ENCODE measurements at regions not wholly inside any gene's neighbourhood (a gene's known extent, or its start where the extent isn't known, plus 50 kb on each side); places are given as distances from the start of the nearest gene placed in this dataset.

DNA sequence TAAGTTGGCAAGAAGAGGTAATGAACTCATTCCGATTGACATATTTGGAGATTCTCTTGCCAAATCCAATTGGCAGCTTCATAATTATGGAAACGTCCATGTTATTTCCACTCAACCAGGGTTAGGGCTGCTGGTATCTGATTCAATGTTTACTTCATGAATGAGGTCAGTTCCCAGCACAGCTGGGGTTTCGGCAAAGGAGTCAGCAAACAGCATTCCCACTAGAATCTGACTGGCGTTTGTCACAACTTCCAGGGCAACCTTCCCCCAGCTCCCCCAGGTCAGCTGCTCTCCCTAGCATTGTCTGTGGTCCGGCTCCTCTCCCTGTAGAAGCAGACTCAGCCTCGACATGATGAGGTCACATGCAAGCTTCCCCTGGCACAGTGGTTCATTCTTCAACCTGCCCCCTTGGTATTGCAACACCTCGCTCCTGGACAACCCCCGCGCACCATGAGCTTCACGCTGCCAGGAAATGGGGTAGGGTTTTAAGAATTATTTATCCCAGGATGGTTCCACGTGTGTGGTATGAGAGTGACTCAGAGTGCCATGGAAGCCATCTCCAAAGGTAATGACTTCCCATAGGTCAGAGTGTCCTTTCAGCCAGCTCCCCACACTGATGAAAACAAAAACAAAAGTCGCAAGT lies 100.7 kb upstream of the SLC25A33 start:
- Mint-ChIP-seq H3K4me1 (peaks cover 67% of the 10 kb centered on the region), H3K4me3 (no peak overlapping the region), H3K9me3 (no peaks in the 10 kb centered on the region), H3K27ac (ENCODE audit: unreplicated experiment) (no peak overlapping the region), H3K27me3 (ENCODE audit: low read depth) (no peaks in the 10 kb centered on the region), H3K36me3 (ENCODE audit: low read depth) (no peaks in the 10 kb centered on the region)
- no peak for DNase-seq (ENCODE audit: low read depth, low spot score)
- TF ChIP-seq, protein P1, sequence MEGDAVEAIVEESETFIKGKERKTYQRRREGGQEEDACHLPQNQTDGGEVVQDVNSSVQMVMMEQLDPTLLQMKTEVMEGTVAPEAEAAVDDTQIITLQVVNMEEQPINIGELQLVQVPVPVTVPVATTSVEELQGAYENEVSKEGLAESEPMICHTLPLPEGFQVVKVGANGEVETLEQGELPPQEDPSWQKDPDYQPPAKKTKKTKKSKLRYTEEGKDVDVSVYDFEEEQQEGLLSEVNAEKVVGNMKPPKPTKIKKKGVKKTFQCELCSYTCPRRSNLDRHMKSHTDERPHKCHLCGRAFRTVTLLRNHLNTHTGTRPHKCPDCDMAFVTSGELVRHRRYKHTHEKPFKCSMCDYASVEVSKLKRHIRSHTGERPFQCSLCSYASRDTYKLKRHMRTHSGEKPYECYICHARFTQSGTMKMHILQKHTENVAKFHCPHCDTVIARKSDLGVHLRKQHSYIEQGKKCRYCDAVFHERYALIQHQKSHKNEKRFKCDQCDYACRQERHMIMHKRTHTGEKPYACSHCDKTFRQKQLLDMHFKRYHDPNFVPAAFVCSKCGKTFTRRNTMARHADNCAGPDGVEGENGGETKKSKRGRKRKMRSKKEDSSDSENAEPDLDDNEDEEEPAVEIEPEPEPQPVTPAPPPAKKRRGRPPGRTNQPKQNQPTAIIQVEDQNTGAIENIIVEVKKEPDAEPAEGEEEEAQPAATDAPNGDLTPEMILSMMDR (conservative IDR thresholded peaks at IDR 0.05) = no peak

DNA sequence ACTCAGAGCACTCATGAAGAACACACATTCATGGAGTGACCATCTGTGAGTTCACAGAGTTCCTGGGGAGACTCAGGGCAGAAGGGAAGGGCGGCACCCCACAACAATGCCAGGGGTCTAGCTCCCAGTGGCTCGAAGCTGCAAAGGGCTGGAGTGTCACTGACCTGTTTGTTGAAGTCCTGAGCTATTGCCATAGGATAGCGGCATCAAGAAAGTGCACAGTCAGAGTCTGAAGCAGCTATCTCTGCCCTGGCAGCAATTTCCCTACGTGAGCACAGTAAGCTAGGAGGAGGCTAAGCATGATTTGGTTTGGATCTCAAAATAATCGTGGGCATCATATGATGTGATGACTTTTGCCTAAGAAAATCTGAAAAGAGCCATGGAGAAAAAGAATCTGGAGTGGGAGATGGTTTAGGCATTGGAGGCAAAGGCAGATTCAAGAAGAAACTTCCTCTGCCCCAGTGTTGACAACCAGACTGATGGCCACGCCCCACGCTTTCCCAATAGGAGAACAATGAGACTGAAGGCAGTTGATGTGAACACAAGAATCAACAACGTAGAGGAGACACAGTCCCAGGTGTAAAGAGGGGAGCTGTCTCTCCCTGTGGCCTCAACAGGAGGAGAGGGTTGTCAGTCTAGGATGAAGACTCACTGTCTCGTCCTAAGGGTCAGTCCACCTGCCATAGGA lies 100.0 kb upstream of the SLC25A33 start:
- Mint-ChIP-seq H3K4me3 (no peak overlapping the region), H3K27ac (ENCODE audit: unreplicated experiment) (no peak overlapping the region), H3K27me3 (ENCODE audit: low read depth) (no peaks in the 10 kb centered on the region), H3K36me3 (ENCODE audit: low read depth) (no peaks in the 10 kb centered on the region), H3K4me1 (peaks cover 73% of the 10 kb centered on the region), H3K9me3 (no peaks in the 10 kb centered on the region)
- TF ChIP-seq, protein P1 (conservative IDR thresholded peaks at IDR 0.05) = no peak
- no peak for DNase-seq (ENCODE audit: low read depth, low spot score)

DNA sequence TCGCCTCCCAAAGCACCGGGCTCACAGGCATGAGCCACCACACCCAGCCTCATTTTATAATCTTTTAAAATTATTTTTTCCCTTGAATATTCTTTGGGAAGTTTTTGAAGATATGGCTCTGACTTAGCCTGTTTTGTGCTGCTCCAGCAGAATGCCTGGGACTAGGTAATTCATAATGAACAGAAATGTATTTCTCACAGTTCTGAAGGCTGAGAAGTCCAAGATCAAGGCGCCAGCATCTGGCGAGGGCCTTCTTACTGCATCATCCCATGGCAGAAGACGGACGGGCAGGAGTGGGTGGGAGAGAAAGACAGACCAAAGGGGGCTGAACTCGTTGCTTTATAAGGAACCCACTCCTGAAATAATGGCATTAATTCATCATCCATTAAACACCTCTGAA lies 99.0 kb upstream of the SLC25A33 start:
- TF ChIP-seq, protein P1 (conservative IDR thresholded peaks at IDR 0.05) = no peak
- H3K36me3 Mint-ChIP-seq (ENCODE audit: low read depth) = no peaks in the 10 kb centered on the region
- no peak overlapping the region for H3K4me3 Mint-ChIP-seq
- H3K4me1 Mint-ChIP-seq = peaks cover 75% of the 10 kb centered on the region
- H3K9me3 Mint-ChIP-seq = no peaks in the 10 kb centered on the region
- no peak overlapping the region for H3K27ac Mint-ChIP-seq (ENCODE audit: unreplicated experiment)
- no peaks in the 10 kb centered on the region for H3K27me3 Mint-ChIP-seq (ENCODE audit: low read depth)
- no peak for DNase-seq (ENCODE audit: low read depth, low spot score)

DNA sequence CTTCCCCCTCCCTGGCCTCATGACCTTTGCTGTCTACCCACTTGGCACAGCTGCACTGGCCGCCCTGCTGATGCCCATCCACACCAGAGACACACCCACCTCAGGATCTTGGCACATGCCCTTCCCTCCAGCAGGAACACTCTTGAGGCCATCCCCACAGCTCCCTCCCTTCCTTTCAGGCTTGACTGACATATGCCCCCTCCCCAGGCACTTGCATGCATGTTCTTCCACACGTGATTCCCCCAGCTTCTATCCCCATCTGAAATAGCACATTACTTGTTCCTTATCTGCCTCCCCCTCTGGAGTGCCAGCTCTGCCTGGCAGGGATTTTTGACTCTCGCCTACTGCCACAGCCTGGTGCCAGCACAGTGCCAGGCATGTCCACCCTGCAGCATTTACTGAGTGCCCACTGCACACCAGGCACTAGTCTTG lies 98.5 kb upstream of the SLC25A33 start:
- H3K4me3 Mint-ChIP-seq = no peak overlapping the region
- no peak overlapping the region for H3K27ac Mint-ChIP-seq (ENCODE audit: unreplicated experiment)
- H3K36me3 Mint-ChIP-seq (ENCODE audit: low read depth) = no peaks in the 10 kb centered on the region
- no peaks in the 10 kb centered on the region for H3K27me3 Mint-ChIP-seq (ENCODE audit: low read depth)
- no peak for DNase-seq (ENCODE audit: low read depth, low spot score)
- TF ChIP-seq, protein P1 (conservative IDR thresholded peaks at IDR 0.05) = no peak
- peaks cover 70% of the 10 kb centered on the region for H3K4me1 Mint-ChIP-seq
- no peaks in the 10 kb centered on the region for H3K9me3 Mint-ChIP-seq

DNA sequence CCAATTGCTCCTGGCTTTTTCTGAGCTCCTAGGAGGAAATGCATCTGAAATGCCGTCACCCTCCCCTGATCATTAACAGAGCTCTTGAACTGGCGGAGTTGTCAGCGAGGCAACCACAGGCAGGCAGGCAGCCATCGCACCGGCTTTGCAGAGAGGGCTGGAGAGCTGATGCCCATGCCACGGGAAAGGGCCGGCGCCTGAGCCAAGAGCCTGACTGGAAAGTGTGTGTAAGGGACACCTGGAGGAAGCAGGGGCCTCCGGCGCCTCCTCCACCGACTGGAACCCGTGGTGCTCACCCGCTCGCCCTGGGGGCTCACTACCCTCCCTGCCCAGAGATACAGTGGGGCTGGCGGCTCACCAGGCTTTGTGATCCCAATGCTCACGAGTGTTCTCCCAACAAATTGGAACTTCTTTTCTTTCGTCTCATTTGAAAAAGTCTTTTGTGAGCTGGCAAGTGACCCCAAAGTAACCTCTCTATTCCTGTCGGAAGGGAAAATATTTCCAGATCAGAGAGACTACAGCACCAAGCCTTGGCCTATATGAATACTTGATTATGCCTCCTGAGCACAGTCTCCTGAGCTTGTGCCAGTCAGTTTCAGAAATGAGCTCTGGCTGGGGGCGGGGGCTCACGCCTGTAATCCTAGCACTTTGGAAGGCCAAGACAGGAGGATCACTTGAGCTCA lies 97.7 kb upstream of the SLC25A33 start:
- peaks cover 69% of the 10 kb centered on the region for H3K4me1 Mint-ChIP-seq
- no peaks in the 10 kb centered on the region for H3K36me3 Mint-ChIP-seq (ENCODE audit: low read depth)
- no peaks in the 10 kb centered on the region for H3K9me3 Mint-ChIP-seq
- DNase-seq (ENCODE audit: low read depth, low spot score) = no peak
- peak overlapping the region; percentile 22 for H3K4me3 Mint-ChIP-seq
- H3K27ac Mint-ChIP-seq (ENCODE audit: unreplicated experiment) = no peak overlapping the region
- no peaks in the 10 kb centered on the region for H3K27me3 Mint-ChIP-seq (ENCODE audit: low read depth)
- TF ChIP-seq, protein P1 (conservative IDR thresholded peaks at IDR 0.05) = no peak

Measured in neural crest cell (in vitro differentiated cells).